WTC11 (cell line): ENCODE measurements at regions not wholly inside any gene's neighbourhood (a gene's known extent, or its start where the extent isn't known, plus 50 kb on each side); places are given as distances from the start of the nearest gene placed in this dataset.

Source experiments
- ATAC-seq: fragments of 200-7000 bp; cut with Tn5 transposase; 2 replicates; pipeline ENCODE4 v1.10.0; 2021; ENCODE audit warnings: mild to moderate bottlenecking, moderate library complexity
- CTCF ChIA-PET: fragments of 300-600 bp; sonication (Branson Sonifier 250); formaldehyde crosslinking; loops from one replicate; lab custom pipeline; 2021; ENCODE audit warnings: antibody characterized with exemption; lab: Charles Lee
- POLR2A ChIA-PET: fragments of 350-600 bp; sonication (Branson Sonifier 250); formaldehyde crosslinking; loops from one replicate; lab custom pipeline; 2021; ENCODE audit warnings: antibody characterized with exemption; lab: Charles Lee
- DNase-seq: peaks from one replicate; pipeline ENCODE4 v3.0.0; 2021; ENCODE audit warnings: low spot score
- H3K27ac Mint-ChIP-seq: 2 replicates; pipeline ENCODE4 v1.8.0; 2021; ENCODE audit warnings: mixed read lengths
- H3K27me3 Mint-ChIP-seq: 2 replicates; pipeline ENCODE4 v1.8.0; 2021; ENCODE audit warnings: low read depth, mild to moderate bottlenecking, moderate library complexity, mixed read lengths
- H3K36me3 Mint-ChIP-seq: 2 replicates; pipeline ENCODE4 v1.8.0; 2021; ENCODE audit warnings: mixed read lengths
- H3K4me1 Mint-ChIP-seq: 2 replicates; pipeline ENCODE4 v1.8.0; 2022; ENCODE audit warnings: mixed read lengths
- H3K4me3 Mint-ChIP-seq: 2 replicates; pipeline ENCODE4 v1.8.0; 2021; ENCODE audit warnings: mild to moderate bottlenecking, moderate library complexity, mixed read lengths
- H3K9me3 Mint-ChIP-seq: 2 replicates; pipeline ENCODE4 v1.8.0; 2021; ENCODE audit warnings: mixed read lengths
- ATF1 ChIP-seq: sonication (generic); formaldehyde crosslinking; IDR thresholded peaks from 2 replicates; pipeline ENCODE4 v1.8.1; 2023; ENCODE audit warnings: mild to moderate bottlenecking, moderate library complexity, missing genetic modification reagents
- ATF2 ChIP-seq: sonication (generic); formaldehyde crosslinking; IDR thresholded peaks from 2 replicates; pipeline ENCODE4 v1.8.1; 2022; ENCODE audit warnings: low read depth, missing genetic modification reagents, borderline replicate concordance
- ATF6 ChIP-seq: sonication (generic); formaldehyde crosslinking; IDR thresholded peaks from 2 replicates; pipeline ENCODE4 v1.8.1; 2023; ENCODE audit warnings: mild to moderate bottlenecking, missing genetic modification reagents
- E2F4 ChIP-seq: sonication (generic); formaldehyde crosslinking; IDR thresholded peaks from 2 replicates; pipeline ENCODE4 v1.8.1; 2022; ENCODE audit warnings: low read depth, mild to moderate bottlenecking, moderate library complexity, missing genetic modification reagents, borderline replicate concordance
- E2F5 ChIP-seq: sonication (generic); formaldehyde crosslinking; IDR thresholded peaks from 2 replicates; pipeline ENCODE4 v1.8.1; 2022; ENCODE audit warnings: mild to moderate bottlenecking, moderate library complexity, missing genetic modification reagents
- ERG ChIP-seq: fragments of 250-450 bp; sonication (Bioruptor Pico); IDR thresholded peaks from 2 replicates; pipeline ENCODE4 v1.8.0; 2021; ENCODE audit warnings: mild to moderate bottlenecking
- FOXP1 ChIP-seq: sonication (generic); formaldehyde crosslinking; IDR thresholded peaks from 2 replicates; pipeline ENCODE4 v1.8.0; 2022; ENCODE audit warnings: missing genetic modification reagents, mild to moderate bottlenecking, moderate library complexity, borderline replicate concordance
- PREB ChIP-seq: sonication (generic); formaldehyde crosslinking; IDR thresholded peaks from 2 replicates; pipeline ENCODE4 v1.8.1; 2022; ENCODE audit warnings: mild to moderate bottlenecking, missing genetic modification reagents, moderate library complexity, borderline replicate concordance
- PRRX2 ChIP-seq: fragments of 250-450 bp; sonication (Bioruptor Pico); IDR thresholded peaks from 2 replicates; pipeline ENCODE4 v1.8.0; 2021; ENCODE audit warnings: mild to moderate bottlenecking
- RELA ChIP-seq: sonication (generic); formaldehyde crosslinking; IDR thresholded peaks from 2 replicates; pipeline ENCODE4 v1.8.1; 2022; ENCODE audit warnings: missing genetic modification reagents, mild to moderate bottlenecking, borderline replicate concordance
- SMAD3 ChIP-seq: sonication (generic); formaldehyde crosslinking; IDR thresholded peaks from 2 replicates; pipeline ENCODE4 v1.8.0; 2022; ENCODE audit warnings: missing genetic modification reagents, mild to moderate bottlenecking, borderline replicate concordance
- STAT6 ChIP-seq: sonication (generic); formaldehyde crosslinking; conservative IDR thresholded peaks from 2 replicates; pipeline ENCODE4 v1.8.1; 2023; ENCODE audit warnings: mild to moderate bottlenecking, low read depth, missing genetic modification reagents, moderate library complexity
- USF1 ChIP-seq: sonication (generic); formaldehyde crosslinking; IDR thresholded peaks from 2 replicates; pipeline ENCODE4 v1.8.0; 2022; ENCODE audit warnings: mild to moderate bottlenecking, missing genetic modification reagents
- ZNF396 ChIP-seq: fragments of 250-450 bp; sonication (Bioruptor Pico); IDR thresholded peaks from 2 replicates; pipeline ENCODE4 v1.8.0; 2021; ENCODE audit warnings: mild to moderate bottlenecking, moderate library complexity, borderline replicate concordance
- ZNF425 ChIP-seq: fragments of 250-450 bp; sonication (Bioruptor Pico); conservative IDR thresholded peaks from 2 replicates; pipeline ENCODE4 v1.9.0; 2021; ENCODE audit warnings: mild to moderate bottlenecking
- ZNF671 ChIP-seq: fragments of 250-450 bp; sonication (Bioruptor Pico); IDR thresholded peaks from 2 replicates; pipeline ENCODE4 v1.8.0; 2021; ENCODE audit warnings: mild to moderate bottlenecking

- ATAC-seq (peak; percentile 37; the same call in 1 of the 2 replicates), DNase-seq (no peak)
- CTCF ChIA-PET = no interaction called here
- Mint-ChIP-seq H3K27ac (no peak overlapping the region), H3K27me3 (peaks cover 5% of the 10 kb centered on the region; the same call in 1 of the 2 replicates), H3K36me3 (peaks cover 4% of the 10 kb centered on the region), H3K9me3 (peaks cover 25% of the 10 kb centered on the region), H3K4me1 (peaks cover 10% of the 10 kb centered on the region; the same call in 1 of the 2 replicates), H3K4me3 (no peak overlapping the region)
- no peak for TF ChIP-seq SMAD3 (CRISPR knock-in tag)
- no peak for TF ChIP-seq ERG
- no peak for TF ChIP-seq PRRX2 (CRISPR knock-in tag)
- no peak for TF ChIP-seq PREB (CRISPR knock-in tag)
- no peak for TF ChIP-seq E2F4 (CRISPR knock-in tag)
- TF ChIP-seq ZNF396 = no peak
- no peak for TF ChIP-seq ATF6 (CRISPR knock-in tag)
- TF ChIP-seq ATF2 (CRISPR knock-in tag) = no peak
- POLR2A ChIA-PET = no interaction called here
These were observed 309.7 kb upstream of the IMPG1 start for GRCh38 chr6:76382201-76382600.

GRCh38 chr6:76381612-76382011 is 309.1 kb upstream of the IMPG1 start:
- no peak overlapping the region for H3K4me3 Mint-ChIP-seq
- ChIA-PET CTCF (no interaction called here), POLR2A (no interaction called here)
- H3K9me3 Mint-ChIP-seq = peaks cover 31% of the 10 kb centered on the region
- DNase-seq (peak; percentile 50), ATAC-seq (peak; percentile 85)
- H3K27ac Mint-ChIP-seq = no peak overlapping the region
- peaks cover 10% of the 10 kb centered on the region; the same call in 1 of the 2 replicates for H3K4me1 Mint-ChIP-seq
- peaks cover 8% of the 10 kb centered on the region for H3K36me3 Mint-ChIP-seq
- H3K27me3 Mint-ChIP-seq = peaks cover 5% of the 10 kb centered on the region; the same call in 1 of the 2 replicates
- TF ChIP-seq SMAD3 (CRISPR knock-in tag) (no peak), ZNF425 (CRISPR knock-in tag) (no peak), ATF1 (CRISPR knock-in tag) (no peak), FOXP1 (no peak), STAT6 (CRISPR knock-in tag) (no peak), E2F4 (CRISPR knock-in tag) (no peak), ZNF671 (CRISPR knock-in tag) (no peak), RELA (CRISPR knock-in tag) (no peak), USF1 (CRISPR knock-in tag) (no peak), E2F5 (CRISPR knock-in tag) (no peak), ERG (no peak)
